ENCODE measurements at regions not wholly inside any gene's neighbourhood (a gene's known extent, or its start where the extent isn't known, plus 50 kb on each side); places are given as distances from the start of the nearest gene placed in this dataset.

DNA sequence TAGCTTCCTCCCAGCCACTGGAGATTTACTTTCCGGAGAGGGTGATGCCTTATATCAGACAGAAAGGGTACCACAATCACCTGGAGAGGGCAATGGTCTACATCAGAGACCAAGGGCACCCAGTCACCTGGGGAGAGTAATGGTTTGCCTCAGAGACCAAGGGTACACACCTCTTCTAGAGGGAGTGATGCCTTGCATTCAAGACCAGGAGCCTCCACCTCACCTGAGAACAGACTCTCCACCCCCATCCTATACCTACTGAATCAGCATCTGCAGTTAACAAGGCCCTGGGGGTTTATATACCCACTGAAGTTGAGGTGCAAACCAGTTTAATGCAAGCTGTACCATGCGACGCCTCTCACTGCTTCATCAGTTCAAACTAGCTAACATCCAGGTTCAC lies 270.2 kb upstream of the IGFBP3 start:
- no peak for DNase-seq
- no peaks in the 10 kb centered on the region for H3K4me1 Mint-ChIP-seq (ENCODE audit: low read depth)
- CTCF ChIA-PET = no interaction called here
- no peaks in the 10 kb centered on the region for H3K36me3 Mint-ChIP-seq (ENCODE audit: low read depth)
- no peaks in the 10 kb centered on the region for H3K9me3 Mint-ChIP-seq
- no peak overlapping the region for H3K27ac Mint-ChIP-seq
- intact Hi-C loops (cut with micrococcal nuclease) = no loop called here
- no peaks in the 10 kb centered on the region for H3K27me3 Mint-ChIP-seq (ENCODE audit: low read depth)
- H3K4me3 Mint-ChIP-seq = no peak overlapping the region

DNA sequence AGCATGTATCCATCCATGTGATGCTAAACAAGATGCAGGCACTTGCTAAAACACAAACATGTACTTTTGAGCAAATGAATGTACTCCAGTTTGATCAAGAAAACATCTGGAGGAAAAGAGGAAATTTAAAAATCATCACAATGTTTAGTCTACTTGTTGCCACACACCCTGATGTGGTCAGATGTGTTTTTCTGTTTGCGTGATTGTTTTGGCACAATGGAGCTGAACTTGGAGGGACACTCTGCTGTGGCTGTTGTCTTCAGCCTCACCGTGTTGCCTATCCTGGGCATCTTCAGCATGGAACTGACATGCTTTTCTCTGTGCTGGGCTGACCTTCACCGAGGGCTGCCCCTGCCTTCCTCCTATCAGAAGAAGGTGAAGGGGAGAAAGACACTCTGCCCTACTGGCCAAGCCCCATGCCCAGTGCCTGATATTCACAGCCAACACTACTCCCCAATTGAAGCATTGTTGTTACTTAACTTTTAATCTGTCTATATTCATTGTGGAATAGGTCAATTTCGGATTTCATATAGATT lies 268.3 kb upstream of the IGFBP3 start:
- DNase-seq = no peak
- Mint-ChIP-seq H3K27ac (no peak overlapping the region), H3K4me1 (ENCODE audit: low read depth) (no peaks in the 10 kb centered on the region), H3K9me3 (no peaks in the 10 kb centered on the region), H3K4me3 (no peak overlapping the region), H3K36me3 (ENCODE audit: low read depth) (no peaks in the 10 kb centered on the region), H3K27me3 (ENCODE audit: low read depth) (no peaks in the 10 kb centered on the region)
- CTCF ChIA-PET = interaction anchor here (0.5 to 1.2 kb wide), 2 partner anchors 227 to 271 kb away, joined by 3 to 4 read pairs; no protein-coding TSS in a partner anchor
- intact Hi-C loops (cut with micrococcal nuclease) = no loop called here

DNA sequence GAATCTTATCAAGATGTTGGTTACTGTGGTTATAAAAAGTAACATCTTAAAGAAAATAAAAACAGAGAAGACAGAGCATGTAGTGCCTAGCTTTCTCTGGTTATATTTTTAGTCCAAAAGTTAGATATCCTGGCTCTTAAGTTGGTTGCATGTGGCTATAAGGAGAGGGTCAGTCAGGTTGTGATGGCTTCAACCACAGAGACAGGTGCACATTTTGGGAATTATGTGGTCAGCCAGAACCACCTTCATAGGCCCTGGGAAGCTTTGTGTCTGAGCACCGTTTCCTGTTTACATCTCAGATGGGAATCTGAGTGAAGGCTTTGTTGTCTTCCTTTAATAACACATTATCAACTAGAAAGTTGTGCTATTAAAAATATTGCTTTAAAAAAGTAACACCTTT lies 265.1 kb upstream of the IGFBP3 start:
- H3K36me3 Mint-ChIP-seq (ENCODE audit: low read depth) = no peaks in the 10 kb centered on the region
- H3K27me3 Mint-ChIP-seq (ENCODE audit: low read depth) = no peaks in the 10 kb centered on the region
- no peak overlapping the region for H3K4me3 Mint-ChIP-seq
- intact Hi-C loops (cut with micrococcal nuclease) = no loop called here
- no peaks in the 10 kb centered on the region for H3K4me1 Mint-ChIP-seq (ENCODE audit: low read depth)
- CTCF ChIA-PET = no interaction called here
- H3K27ac Mint-ChIP-seq = no peak overlapping the region
- no peak for DNase-seq
- peaks cover 11% of the 10 kb centered on the region for H3K9me3 Mint-ChIP-seq

DNA sequence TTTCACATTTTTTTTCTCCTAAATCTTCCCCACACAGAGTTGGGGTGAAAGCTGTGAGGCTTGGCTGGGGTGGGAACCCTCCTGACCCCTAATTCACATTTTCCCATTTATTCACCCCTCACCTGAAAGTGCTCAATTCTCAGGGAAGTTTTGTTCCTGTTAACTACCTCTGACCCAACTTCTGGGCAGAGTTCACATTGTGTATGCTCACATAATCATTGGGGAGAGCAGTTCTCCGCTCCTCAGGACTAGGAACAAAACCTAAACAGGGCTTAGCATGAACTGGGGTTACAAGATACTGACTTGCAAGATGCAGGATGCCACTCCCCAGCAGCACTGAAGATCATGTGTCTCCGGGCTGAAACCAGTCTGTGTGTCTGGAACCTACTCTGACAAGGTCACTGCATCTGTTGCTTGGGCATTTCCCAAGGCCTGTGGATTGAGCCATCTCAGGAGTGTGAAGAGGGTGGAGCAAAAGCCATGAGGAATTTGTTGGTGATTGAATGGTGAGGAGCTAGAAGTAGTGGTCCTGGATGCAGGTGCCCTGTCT lies 258.1 kb upstream of the IGFBP3 start:
- Mint-ChIP-seq H3K9me3 (peaks cover 18% of the 10 kb centered on the region), H3K4me3 (no peak overlapping the region), H3K27me3 (ENCODE audit: low read depth) (no peaks in the 10 kb centered on the region), H3K27ac (no peak overlapping the region), H3K36me3 (ENCODE audit: low read depth) (no peaks in the 10 kb centered on the region), H3K4me1 (ENCODE audit: low read depth) (no peaks in the 10 kb centered on the region)
- intact Hi-C loops (cut with micrococcal nuclease) = no loop called here
- CTCF ChIA-PET = no interaction called here
- no peak for DNase-seq

DNA sequence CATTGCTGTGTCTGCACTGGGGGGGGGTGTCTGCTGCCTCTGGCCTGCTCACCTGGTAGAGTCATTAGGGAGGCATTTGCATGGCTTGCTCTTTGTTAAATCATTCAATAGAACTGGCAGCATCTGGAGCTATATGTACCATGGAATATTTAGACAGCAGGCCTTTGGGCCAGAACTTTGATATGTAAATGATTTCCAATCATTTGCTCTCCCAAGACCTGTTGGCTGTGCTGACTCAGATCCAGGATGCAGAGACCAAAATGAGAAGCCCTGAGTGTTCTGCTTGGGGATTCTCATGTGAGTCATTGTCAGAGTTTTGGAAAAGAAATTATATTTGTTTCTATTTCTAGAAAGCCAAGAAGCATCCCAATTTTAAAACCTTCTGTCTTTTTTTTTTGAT lies 257.6 kb upstream of the IGFBP3 start:
- Mint-ChIP-seq H3K27me3 (ENCODE audit: low read depth) (no peaks in the 10 kb centered on the region), H3K27ac (no peak overlapping the region), H3K4me3 (no peak overlapping the region), H3K4me1 (ENCODE audit: low read depth) (no peaks in the 10 kb centered on the region), H3K36me3 (ENCODE audit: low read depth) (no peaks in the 10 kb centered on the region), H3K9me3 (peaks cover 18% of the 10 kb centered on the region)
- intact Hi-C loops (cut with micrococcal nuclease) = no loop called here
- CTCF ChIA-PET = no interaction called here
- DNase-seq = no peak

DNA sequence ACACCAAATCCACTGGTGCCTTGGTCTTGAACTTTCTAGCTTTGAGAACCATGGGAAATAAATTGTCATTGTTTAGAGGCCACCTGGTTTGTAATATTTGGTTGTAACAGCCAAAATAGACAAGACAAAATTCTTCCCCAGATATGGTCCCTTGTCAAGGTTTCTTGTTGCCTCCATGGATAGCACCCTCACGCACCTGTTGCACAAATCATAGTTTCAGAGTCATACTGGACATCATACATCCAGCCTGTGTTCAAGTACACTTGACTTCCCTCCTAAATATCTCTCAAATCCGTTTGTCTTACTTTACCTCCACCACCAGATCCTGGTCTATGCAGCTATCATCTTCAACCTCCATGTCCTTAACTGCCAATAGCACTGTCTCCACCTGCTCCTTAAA lies 256.7 kb upstream of the IGFBP3 start:
- Mint-ChIP-seq H3K4me1 (ENCODE audit: low read depth) (no peaks in the 10 kb centered on the region), H3K27ac (no peak overlapping the region), H3K9me3 (peaks cover 18% of the 10 kb centered on the region), H3K27me3 (ENCODE audit: low read depth) (no peaks in the 10 kb centered on the region), H3K4me3 (no peak overlapping the region), H3K36me3 (ENCODE audit: low read depth) (no peaks in the 10 kb centered on the region)
- DNase-seq = no peak
- intact Hi-C loops (cut with micrococcal nuclease) = no loop called here
- CTCF ChIA-PET = no interaction called here

DNA sequence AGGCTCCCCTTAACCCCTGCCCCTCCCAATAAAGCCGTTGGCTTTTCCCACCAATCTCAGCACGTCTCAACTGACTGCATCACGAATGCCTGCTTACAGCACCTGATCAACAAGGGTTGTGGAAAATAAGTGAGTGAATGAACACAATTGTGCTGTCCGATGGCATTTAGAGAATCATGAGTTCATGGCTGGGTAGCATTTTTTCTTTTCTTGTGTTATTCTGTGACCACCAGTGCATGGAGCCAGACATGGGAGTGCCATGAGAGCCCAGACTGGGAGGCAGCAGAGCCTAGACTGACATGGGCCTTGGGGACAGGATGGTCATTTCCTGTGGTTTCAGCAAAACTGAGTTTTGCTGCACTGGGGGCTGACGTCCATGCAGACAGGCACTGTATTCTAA lies 254.1 kb upstream of the IGFBP3 start:
- Mint-ChIP-seq H3K36me3 (ENCODE audit: low read depth) (no peaks in the 10 kb centered on the region), H3K9me3 (peaks cover 3% of the 10 kb centered on the region), H3K27ac (no peak overlapping the region), H3K4me1 (ENCODE audit: low read depth) (no peaks in the 10 kb centered on the region), H3K4me3 (no peak overlapping the region), H3K27me3 (ENCODE audit: low read depth) (no peaks in the 10 kb centered on the region)
- intact Hi-C loops (cut with micrococcal nuclease) = no loop called here
- DNase-seq = no peak
- CTCF ChIA-PET = no interaction called here

DNA sequence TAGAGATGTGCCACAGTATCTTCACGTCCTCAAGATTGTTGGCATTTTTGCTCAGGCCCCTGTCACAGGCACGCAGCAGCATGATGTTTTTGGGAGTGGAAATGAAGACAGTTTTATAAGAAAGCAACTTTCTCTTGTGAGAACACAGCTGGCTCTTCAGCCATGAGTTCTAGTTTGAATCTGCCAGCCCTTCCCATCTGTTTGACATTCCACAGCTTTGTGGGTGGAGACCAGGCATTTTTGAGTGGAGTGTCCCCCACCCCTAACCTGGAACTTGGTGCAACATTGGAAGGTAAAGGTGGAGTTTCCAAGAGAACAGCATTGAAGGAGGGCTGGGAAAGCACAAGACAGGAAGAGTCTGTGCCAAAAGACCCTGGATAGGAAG lies 253.1 kb upstream of the IGFBP3 start:
- no peak for DNase-seq
- H3K27ac Mint-ChIP-seq = no peak overlapping the region
- H3K27me3 Mint-ChIP-seq (ENCODE audit: low read depth) = no peaks in the 10 kb centered on the region
- H3K36me3 Mint-ChIP-seq (ENCODE audit: low read depth) = no peaks in the 10 kb centered on the region
- H3K9me3 Mint-ChIP-seq = no peaks in the 10 kb centered on the region
- no peak overlapping the region for H3K4me3 Mint-ChIP-seq
- CTCF ChIA-PET = no interaction called here
- no peaks in the 10 kb centered on the region for H3K4me1 Mint-ChIP-seq (ENCODE audit: low read depth)
- intact Hi-C loops (cut with micrococcal nuclease) = no loop called here

DNA sequence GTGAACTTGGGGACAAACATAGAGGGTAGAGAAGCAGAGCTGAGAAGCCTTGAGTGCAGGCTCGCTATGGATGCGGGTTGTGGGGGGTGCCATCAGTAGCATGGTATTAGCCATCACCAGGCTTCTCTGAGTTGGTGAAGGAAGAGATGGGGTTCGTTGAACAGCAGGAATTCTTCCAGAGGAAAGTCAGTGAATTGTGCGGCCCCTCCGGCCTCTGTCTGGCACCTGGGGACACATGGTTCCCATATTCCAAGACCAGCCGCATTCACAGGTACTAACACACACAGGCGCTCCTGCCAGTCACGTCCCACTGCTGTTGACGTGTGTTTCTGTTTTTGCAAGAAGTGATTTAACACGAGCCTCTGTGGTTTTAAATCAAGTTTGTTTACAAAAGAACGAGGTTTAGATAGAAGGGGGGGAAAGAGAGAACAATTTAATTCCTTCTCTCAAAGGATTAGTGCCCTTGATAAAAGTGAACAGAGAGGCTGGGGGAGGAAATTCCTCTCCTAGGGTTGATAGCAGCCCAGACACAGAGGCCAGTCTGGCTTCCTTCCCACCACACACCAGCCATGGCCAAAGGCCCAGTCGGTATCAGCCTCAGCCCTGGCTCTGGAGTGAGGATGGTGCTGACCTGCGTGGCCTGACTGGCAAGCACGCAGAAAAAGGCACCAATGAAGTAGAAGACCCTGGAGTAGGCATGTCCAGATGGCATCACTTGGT lies 252.6 kb upstream of the IGFBP3 start:
- Mint-ChIP-seq H3K4me3 (no peak overlapping the region), H3K27me3 (ENCODE audit: low read depth) (no peaks in the 10 kb centered on the region), H3K4me1 (ENCODE audit: low read depth) (no peaks in the 10 kb centered on the region), H3K27ac (no peak overlapping the region), H3K36me3 (ENCODE audit: low read depth) (no peaks in the 10 kb centered on the region), H3K9me3 (no peaks in the 10 kb centered on the region)
- intact Hi-C loops (cut with micrococcal nuclease) = no loop called here
- CTCF ChIA-PET = no interaction called here
- no peak for DNase-seq

DNA sequence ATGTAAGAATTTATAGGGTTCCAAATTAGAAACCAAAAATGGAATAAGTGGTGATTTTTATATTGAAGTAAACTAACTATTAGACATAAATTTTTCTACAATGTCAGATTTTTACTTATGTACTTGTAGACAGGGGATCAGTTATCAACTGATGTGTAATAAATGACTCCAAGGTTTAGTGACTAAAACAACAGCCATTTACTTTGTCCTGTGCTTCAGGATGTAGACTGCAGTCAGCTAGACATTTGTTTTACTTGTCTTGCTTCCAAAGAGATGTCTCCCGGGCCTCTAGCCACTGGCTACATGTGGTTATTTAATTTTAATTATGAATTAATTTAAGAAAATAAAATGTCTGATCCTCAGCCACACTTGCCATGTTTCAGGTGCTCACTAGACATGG lies 249.7 kb upstream of the IGFBP3 start:
- CTCF ChIA-PET = no interaction called here
- intact Hi-C loops (cut with micrococcal nuclease) = no loop called here

DNA sequence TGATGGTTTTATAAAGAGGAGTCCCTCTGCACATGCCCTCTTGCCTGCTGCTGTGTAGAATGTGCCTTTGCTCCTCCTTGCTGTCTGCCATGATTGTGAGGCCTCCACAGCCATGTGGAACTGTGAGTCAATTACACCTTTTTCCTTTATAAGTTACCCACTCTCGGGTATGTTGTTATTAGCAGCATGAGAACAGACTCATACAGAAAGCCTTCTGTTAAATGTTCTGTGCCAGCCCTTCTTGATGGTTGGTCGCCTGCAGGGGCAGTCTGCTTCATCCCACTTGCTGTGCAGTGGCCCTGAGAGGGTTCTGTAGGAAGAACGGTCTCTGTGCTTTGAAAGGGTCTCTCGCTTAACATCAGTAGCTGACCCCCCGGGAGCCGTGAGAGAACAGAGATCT lies 248.9 kb upstream of the IGFBP3 start:
- Mint-ChIP-seq H3K4me3 (no peak overlapping the region), H3K27ac (no peak overlapping the region), H3K4me1 (ENCODE audit: low read depth) (no peaks in the 10 kb centered on the region)

More for the DNA sequence above, 249.7 kb upstream of the IGFBP3 start:
- Mint-ChIP-seq H3K4me3 (no peak overlapping the region), H3K27ac (no peak overlapping the region), H3K4me1 (ENCODE audit: low read depth) (no peaks in the 10 kb centered on the region), H3K27me3 (ENCODE audit: low read depth) (no peaks in the 10 kb centered on the region), H3K9me3 (no peaks in the 10 kb centered on the region), H3K36me3 (ENCODE audit: low read depth) (no peaks in the 10 kb centered on the region)
- no peak for DNase-seq

DNA sequence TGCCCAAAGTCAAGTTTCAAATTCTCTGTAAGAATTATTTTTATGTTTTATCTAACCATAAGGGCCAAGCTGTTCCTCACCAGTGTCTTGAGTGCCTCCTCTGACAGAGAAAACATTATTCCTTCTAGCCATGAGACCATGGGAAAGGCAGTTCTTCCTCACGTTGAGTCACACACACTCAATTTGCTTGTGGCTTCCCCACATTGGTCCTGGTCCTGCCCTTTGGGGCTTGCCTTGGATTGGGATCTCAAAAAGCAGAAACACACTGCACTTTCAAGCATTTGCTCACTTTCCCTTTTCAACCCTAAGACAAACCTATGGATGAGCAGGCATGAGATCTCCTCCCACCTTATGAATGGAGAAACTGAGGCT lies 248.3 kb upstream of the IGFBP3 start:
- intact Hi-C loops (cut with micrococcal nuclease) = no loop called here
- no peak overlapping the region for H3K4me3 Mint-ChIP-seq
- CTCF ChIA-PET = no interaction called here
- no peaks in the 10 kb centered on the region for H3K27me3 Mint-ChIP-seq (ENCODE audit: low read depth)
- no peaks in the 10 kb centered on the region for H3K36me3 Mint-ChIP-seq (ENCODE audit: low read depth)
- no peak for DNase-seq
- H3K27ac Mint-ChIP-seq = no peak overlapping the region
- no peaks in the 10 kb centered on the region for H3K4me1 Mint-ChIP-seq (ENCODE audit: low read depth)
- H3K9me3 Mint-ChIP-seq = no peaks in the 10 kb centered on the region

More for the DNA sequence above, 248.9 kb upstream of the IGFBP3 start:
- CTCF ChIA-PET = no interaction called here
- Mint-ChIP-seq H3K36me3 (ENCODE audit: low read depth) (no peaks in the 10 kb centered on the region), H3K27me3 (ENCODE audit: low read depth) (no peaks in the 10 kb centered on the region), H3K9me3 (no peaks in the 10 kb centered on the region)
- no peak for DNase-seq
- intact Hi-C loops (cut with micrococcal nuclease) = no loop called here

DNA sequence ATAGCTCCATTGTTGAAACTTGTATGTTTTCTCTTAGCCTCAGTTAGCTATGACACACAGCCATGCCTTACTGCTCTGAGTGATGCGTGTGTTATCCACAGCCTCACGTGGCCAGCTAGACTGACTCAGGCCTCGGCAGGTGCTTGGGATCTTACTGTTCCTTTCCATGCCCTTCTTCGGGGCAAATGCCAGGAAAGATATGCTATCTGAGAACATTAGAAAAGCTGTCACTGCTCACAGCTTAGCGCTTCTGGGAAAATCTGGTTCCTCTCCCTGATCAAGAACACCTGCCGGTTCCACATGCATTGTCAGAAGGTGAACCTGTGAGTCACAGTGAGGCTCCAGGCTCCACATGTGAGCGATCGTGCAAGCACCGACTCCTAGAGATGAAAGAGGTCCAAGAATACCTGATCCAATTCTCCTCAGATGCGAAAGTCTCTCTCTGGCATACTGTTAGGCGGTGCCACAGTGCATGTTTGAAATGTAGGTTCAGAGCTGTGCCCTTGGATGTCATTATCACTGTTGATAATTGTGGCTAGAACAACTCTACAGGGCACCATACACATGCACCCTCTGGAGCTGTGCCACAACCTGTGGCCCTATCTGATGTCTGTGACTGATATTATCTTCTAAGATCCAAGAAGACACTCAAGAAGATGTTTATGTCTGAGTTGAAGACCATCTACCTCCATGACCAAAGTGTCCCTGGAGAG lies 247.8 kb upstream of the IGFBP3 start:
- H3K36me3 Mint-ChIP-seq (ENCODE audit: low read depth) = no peaks in the 10 kb centered on the region
- intact Hi-C loops (cut with micrococcal nuclease) = no loop called here

More for the DNA sequence above, 247.8 kb upstream of the IGFBP3 start:
- CTCF ChIA-PET = no interaction called here
- no peaks in the 10 kb centered on the region for H3K9me3 Mint-ChIP-seq
- no peak overlapping the region for H3K27ac Mint-ChIP-seq
- no peaks in the 10 kb centered on the region for H3K4me1 Mint-ChIP-seq (ENCODE audit: low read depth)
- DNase-seq = no peak
- H3K27me3 Mint-ChIP-seq (ENCODE audit: low read depth) = no peaks in the 10 kb centered on the region
- H3K4me3 Mint-ChIP-seq = no peak overlapping the region

Data from activated naive CD4-positive, alpha-beta T cell treated with anti-CD3 and anti-CD28 coated beads for 36 hours (primary cell).